GM12891 (cell line): ENCODE measurements at regions not wholly inside any gene's neighbourhood (a gene's known extent, or its start where the extent isn't known, plus 50 kb on each side); places are given as distances from the start of the nearest gene placed in this dataset.

Experiments
- DNase-seq: peaks from one replicate; pipeline ENCODE4 v3.0.0; 2011; ENCODE audit warnings: low spot score; ENCODE audit not compliant: insufficient read length
- FAIRE-seq: peaks from 2 replicates; lab custom pipeline; 2011; peaks lifted over from hg19 to GRCh38; lab: Jason Lieb, UNC
- PAX5 ChIP-seq: IDR thresholded peaks from 2 replicates; pipeline ENCODE4 v1.6.1; 2011; ENCODE audit warnings: low read length, moderate library complexity, mild to moderate bottlenecking; ENCODE audit not compliant: insufficient read depth, severe bottlenecking
- POLR2A ChIP-seq: IDR thresholded peaks from 2 replicates; pipeline ENCODE4 v1.6.1; 2011; ENCODE audit warnings: low read depth, low read length, control low read depth
- POLR2AphosphoS5 ChIP-seq: IDR thresholded peaks from 2 replicates; pipeline ENCODE4 v1.6.1; 2011; ENCODE audit warnings: low read depth, low read length, control low read depth
- POU2F2 ChIP-seq: IDR thresholded peaks from 2 replicates; pipeline ENCODE4 v1.6.1; 2011; ENCODE audit warnings: low read depth, mild to moderate bottlenecking, control low read depth, low read length, moderate library complexity
- SPI1 ChIP-seq: IDR thresholded peaks from 2 replicates; pipeline ENCODE4 v1.6.1; 2011; ENCODE audit warnings: low read depth, low read length, control low read depth
- TAF1 ChIP-seq: IDR thresholded peaks from 2 replicates; pipeline ENCODE4 v1.6.1; 2011; ENCODE audit warnings: low read depth, low read length, control low read depth

DNA sequence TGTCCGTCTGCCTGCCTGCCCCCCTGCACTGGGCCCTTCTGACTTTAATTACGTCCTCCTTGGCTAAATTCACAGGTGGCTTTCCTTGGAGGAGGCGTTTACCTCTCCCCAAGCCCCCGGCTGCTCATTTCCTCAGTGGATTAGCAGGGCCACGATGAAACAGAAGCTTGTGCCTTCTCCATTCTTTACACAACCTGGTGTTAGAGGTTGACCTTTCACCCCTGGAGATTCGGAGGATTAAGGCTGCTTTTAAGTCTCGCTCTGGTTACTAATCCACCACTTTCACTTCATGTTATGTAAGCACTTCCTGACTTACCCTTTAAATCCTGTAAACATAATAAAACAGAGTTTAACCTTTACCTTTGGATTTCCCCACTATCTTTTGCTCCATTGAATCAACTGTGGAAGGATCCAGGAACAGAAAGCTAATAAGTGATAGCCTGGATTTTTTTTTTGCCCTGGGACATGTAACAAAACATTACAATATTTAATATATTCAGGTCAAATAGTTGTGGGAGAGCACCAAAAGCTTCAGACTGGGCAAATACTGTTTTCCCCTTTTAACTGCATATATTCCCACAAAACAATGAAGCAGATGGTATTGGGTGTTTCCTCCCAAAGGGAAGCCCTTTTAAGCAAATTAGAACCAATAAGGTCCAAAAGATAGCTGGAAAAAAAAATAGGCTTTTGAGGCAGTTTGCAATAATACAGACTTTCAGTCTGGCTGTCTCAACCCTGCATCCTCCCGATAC, 370.2 kb downstream of the EN1 start:
- no peak for FAIRE-seq

DNA sequence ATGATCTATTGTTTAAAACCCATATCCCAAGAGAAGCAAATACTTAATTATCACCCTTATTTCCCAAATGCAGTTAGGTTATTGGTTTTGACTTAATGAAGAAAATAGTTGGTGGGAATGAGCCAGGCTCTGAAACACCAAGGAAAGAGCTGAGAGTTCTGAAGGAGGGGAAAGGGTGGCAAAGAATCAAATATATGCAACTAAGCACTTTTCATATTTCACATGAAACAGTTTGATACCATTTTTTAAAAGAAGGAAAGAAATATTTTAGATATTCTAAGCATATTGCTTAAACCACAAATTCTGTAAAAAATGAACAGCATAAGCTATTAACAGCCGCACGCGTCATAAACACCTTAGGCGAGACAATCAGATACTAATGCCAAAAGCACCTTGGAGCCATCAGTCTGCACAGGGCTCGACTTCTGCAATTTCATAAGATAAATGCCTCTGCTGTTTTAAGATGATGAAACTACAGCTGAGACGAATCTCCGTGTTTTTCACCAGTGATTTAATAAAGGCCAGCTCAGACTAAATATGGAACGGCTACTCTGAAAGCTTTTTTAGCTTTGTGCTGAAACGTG, 371.7 kb downstream of the EN1 start:
- FAIRE-seq, result no peak
- TF ChIP-seq PAX5 (no peak), POLR2AphosphoS5 (no peak), POU2F2 (no peak), POLR2A (no peak)
- DNase-seq, result no peak

More for the DNA sequence above, 370.2 kb downstream of the EN1 start:
- TF ChIP-seq POLR2A, result no peak
- TF ChIP-seq TAF1, result no peak
- no peak for TF ChIP-seq POU2F2
- no peak for TF ChIP-seq POLR2AphosphoS5
- no peak for TF ChIP-seq SPI1
- no peak for TF ChIP-seq PAX5
- DNase-seq, result no peak

DNA sequence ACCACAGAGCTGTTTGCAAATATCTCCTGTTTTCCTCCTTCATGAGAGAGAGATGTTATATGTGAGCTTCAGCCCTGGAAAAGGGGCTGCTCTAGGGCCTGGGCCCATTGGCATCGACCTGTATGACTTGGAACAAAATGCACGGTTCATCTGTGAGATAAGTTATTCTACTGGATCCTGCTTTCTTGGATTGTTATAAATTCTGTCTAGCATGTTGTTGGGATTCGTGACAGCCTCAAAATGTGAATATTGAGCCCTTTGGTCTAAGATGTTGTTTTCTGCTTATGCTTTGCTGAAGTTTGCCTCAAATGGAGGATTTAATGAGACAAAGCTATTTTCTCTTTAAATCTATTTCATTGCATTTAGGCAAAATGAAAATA, 372.9 kb downstream of the EN1 start:
- TF ChIP-seq TAF1 (no peak), POU2F2 (no peak)
- FAIRE-seq (no peak), DNase-seq (no peak)

DNA sequence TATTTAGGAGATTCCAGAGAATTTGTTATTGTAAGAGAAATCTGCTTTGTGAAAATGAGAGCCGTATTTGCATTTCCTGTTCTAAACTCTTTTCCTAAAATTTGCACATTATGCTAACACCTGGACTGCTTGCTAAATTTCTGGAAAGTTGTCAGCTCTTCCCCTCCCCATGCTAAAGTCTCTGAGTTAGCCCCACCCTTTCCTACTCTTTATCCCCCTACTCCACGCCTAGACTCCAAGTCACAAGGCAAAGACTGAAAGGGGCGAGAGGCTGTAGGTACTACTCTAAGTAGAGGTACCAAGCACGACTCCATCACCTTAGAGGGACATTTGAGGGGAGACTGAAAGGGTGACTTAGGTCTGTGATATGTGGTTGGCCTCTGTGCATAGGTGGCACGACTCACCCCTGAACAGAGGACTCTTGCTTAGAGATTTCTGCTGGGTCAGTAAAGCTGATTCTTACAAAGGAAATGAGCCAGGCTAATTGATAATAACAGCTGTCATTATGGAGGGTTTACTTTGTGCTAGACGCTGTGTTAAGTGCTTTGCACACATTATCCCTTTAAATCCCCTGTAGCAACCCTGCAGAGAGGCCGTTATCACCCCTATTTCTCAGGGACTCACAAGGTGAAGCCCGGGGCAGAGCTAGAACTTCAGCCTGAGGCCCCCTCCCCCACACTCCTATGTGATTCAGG, 373.5 kb downstream of the EN1 start:
- FAIRE-seq (no peak), DNase-seq (no peak)
- TF ChIP-seq POLR2A (no peak), SPI1 (no peak), TAF1 (no peak), POU2F2 (no peak), POLR2AphosphoS5 (no peak), PAX5 (no peak)

DNA sequence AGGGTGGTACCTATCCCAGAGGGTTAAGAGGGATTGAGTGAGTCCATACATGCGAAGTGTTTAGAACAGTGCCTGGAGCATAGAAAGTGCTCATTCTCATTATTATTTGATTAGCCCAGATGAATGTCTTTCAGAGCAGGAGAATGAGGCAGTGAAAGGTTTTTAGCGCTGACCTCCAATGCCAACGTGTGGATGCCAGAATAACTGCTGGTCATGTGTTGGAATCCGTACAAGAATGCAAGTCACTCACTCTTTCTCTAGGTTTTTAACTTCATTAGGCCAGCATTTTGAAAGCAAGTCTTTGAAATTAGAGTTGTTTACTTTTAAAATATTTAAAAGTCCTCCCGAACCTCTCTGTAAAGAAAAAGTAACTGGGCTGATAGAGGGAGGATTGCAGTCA, 374.2 kb downstream of the EN1 start:
- TF ChIP-seq PAX5, result no peak
- DNase-seq (no peak), FAIRE-seq (no peak)

DNA sequence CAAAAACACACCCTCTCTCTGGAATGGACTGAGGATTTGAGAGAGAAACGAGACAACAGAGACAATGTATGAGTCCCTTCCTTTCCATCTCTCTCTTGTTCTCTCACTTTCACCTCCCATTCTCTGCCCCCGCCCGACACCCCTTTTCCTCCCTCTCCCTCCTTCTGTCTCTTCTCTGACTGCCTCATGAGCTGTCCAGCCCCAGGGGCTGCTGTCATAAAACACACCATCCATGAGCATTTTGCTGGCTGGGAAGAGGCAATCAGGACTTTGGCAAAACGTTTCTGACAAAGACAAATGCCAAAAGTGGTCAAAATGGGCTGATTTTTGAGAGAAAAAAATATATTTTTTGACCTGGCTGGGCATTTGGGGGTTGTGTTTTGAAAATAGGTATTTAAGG, 377.2 kb downstream of the EN1 start:
- no peak for TF ChIP-seq SPI1
- no peak for TF ChIP-seq POLR2AphosphoS5
- TF ChIP-seq TAF1, result no peak
- no peak for TF ChIP-seq PAX5
- TF ChIP-seq POU2F2, result no peak
- TF ChIP-seq POLR2A, result no peak
- no peak for FAIRE-seq
- DNase-seq, result no peak

DNA sequence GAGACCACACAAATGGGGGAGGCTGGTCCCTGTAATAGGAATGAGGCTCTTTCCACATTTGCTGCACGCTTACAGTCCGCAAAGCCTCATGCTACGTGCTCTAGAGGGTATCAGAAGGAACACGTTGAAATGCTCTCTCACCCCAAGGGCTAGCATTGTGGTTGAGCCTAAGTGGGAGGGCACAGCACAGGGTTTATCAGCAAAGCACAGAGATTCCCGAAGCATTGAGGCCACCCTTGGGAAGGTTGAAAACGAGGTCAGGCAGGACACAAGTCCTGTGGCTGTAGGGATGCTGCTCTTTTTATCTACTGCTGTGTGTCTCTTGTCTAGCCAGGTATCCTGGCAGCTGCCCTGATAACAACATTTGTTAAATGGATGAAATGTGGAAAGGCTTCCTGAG, 378.3 kb downstream of the EN1 start:
- no peak for TF ChIP-seq SPI1
- no peak for TF ChIP-seq POLR2A
- TF ChIP-seq TAF1, result no peak
- TF ChIP-seq POLR2AphosphoS5, result no peak
- no peak for TF ChIP-seq POU2F2
- TF ChIP-seq PAX5, result no peak
- FAIRE-seq, result no peak
- DNase-seq, result no peak

DNA sequence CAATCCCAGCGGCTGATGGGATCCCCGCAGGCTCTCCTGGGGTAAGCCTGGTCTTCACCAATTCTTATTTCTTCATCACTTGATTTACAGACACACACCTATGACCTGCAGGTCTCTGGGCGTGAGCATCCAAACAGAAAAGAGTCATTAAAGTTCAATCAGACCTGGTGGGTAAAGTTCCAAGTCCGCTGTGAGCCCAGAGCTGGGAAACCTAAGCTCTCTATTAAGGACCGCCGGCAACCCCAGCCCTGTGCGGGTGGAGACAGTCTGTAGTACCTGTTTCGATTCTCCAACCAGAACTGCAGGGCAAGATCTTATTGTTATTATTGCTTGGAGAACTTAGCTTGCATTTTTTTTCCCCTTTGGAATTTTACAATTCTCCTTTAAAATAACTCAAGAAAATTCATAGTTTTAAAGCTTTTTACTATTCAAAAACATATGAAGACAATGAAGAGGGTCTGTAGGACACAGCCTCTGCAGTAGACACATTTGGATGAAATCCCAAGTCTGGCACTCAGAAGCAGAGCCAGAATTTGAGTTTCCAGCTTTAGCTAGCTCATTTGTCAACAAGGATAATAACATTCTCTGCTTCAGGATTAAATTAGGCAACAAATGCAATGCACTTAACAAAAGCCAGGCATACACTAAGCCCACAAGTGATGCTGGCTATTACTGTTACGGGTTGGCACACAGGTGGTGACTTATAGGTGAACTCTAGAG, 376.4 kb downstream of the INSIG2 start:
- DNase-seq, result no peak
- TF ChIP-seq PAX5 (no peak), TAF1 (no peak), POU2F2 (no peak), POLR2A (no peak), SPI1 (no peak), POLR2AphosphoS5 (no peak)
- no peak for FAIRE-seq

DNA sequence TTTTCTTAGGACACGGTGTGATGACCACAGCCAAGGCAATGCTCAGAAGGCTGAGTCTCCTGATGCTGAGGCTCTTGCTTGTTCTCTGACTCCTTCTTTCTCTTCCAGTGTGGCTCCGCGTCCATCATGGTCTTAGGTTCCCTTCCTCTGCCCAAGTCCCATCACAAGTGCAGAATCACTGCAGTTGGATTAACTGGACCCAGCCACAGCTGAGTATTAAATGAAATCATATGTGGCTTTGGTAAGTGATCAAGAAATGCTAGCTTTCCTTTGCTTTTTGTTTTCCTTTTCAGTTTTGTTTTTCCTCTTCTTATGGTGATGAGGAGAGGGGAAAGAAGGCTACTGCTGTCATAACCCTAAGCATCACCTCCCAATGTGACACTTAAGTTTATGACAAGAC, 375.8 kb downstream of the INSIG2 start:
- no peak for DNase-seq
- FAIRE-seq, result no peak
- TF ChIP-seq PAX5 (no peak), POU2F2 (no peak), POLR2A (no peak), TAF1 (no peak), SPI1 (no peak), POLR2AphosphoS5 (no peak)
